Heart left ventricle (tissue), 13 donors: ENCODE measurements at regions not wholly inside any gene's neighbourhood (a gene's known extent, or its start where the extent isn't known, plus 50 kb on each side); places are given as distances from the start of the nearest gene placed in this dataset.

ENCODE experiments used
- POLR2A ChIP-seq, 2 donors: fragments of 450-650 bp; IDR thresholded peaks; one replicate each; pipeline ENCODE4 v1.6.1; 2017; ENCODE audit warnings: antibody characterized with exemption in 2 of 2, mild to moderate bottlenecking in 2 of 2, moderate library complexity in 2 of 2
- TF ChIP-seq, protein P1 (sequence below), 12 donors: fragments of 200-600 bp; sonication (generic) in 4 of 12; IDR thresholded peaks; one replicate each; pipeline versions ENCODE4 v1.5.0 to v1.8.0; 2018 to 2022; ENCODE audit warnings: antibody characterized with exemption in 12 of 12, mild to moderate bottlenecking in 5 of 12
- donor health status: ischemic (EF 13 %, LVEDD 7.1; RV severe dilation, severe dysfunction).
- donor health status: DM: no; HTN: yes; CAD: no.
- donor health status: DM: no; HTN: no; CAD: no.
- donor health status: ischemic (EF 25% LVEDD 6.9; RV normal size, moderate dysfunction).
- donor health status: ischemic (EF 25% LVEDD 5.7; RV mildly dilated, moderate dysfunction).
- donor health status: ischemic (EF 35%, LVEDD 5.7; RV mildly dilated, moderate dysfunction).
- donor health status: nonischemic (EF 11% LVEDD 7.7; RV severe dilation, severe dysfunction).
- donor health status: DM: yes; HTN: yes; CAD: no.
- donor health status: PGD.
- donor health status: ischemic (EF 29% LVEDD 5.4; RV normal size, mild dysfunction).
- donor health status: nonischemic (EF 23%, LVEDD 6.1; RV moderate dilation, normal function).

GRCh38 chr9:103669296-103669695, 424.8 kb upstream of the SMC2 start:
- TF ChIP-seq, protein P1, sequence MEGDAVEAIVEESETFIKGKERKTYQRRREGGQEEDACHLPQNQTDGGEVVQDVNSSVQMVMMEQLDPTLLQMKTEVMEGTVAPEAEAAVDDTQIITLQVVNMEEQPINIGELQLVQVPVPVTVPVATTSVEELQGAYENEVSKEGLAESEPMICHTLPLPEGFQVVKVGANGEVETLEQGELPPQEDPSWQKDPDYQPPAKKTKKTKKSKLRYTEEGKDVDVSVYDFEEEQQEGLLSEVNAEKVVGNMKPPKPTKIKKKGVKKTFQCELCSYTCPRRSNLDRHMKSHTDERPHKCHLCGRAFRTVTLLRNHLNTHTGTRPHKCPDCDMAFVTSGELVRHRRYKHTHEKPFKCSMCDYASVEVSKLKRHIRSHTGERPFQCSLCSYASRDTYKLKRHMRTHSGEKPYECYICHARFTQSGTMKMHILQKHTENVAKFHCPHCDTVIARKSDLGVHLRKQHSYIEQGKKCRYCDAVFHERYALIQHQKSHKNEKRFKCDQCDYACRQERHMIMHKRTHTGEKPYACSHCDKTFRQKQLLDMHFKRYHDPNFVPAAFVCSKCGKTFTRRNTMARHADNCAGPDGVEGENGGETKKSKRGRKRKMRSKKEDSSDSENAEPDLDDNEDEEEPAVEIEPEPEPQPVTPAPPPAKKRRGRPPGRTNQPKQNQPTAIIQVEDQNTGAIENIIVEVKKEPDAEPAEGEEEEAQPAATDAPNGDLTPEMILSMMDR (IDR thresholded peaks at IDR 0.05): no peak
- no peak for TF ChIP-seq POLR2A (IDR thresholded peaks at IDR 0.05)
